HCT116 (cell line): ENCODE measurements at regions not wholly inside any gene's neighbourhood (a gene's known extent, or its start where the extent isn't known, plus 50 kb on each side); places are given as distances from the start of the nearest gene placed in this dataset.

Experiments used
- ATAC-seq: fragments of 200-7000 bp; cut with Tn5 transposase; 2 replicates; pipeline ENCODE4 v1.9.1; 2020; ENCODE audit warnings: mild to moderate bottlenecking, moderate library complexity
- BruUV-seq: library from RNA; stranded (reverse); fragments of 400-500 nt; replicated peaks from 2 replicates; lab custom pipeline; 2021; lab: Mats Ljungman, UMichigan
- CTCF ChIA-PET: fragments of 300-600 bp; sonication (Branson Sonifier 250); formaldehyde crosslinking; loops from one replicate; lab custom pipeline; 2021; ENCODE audit warnings: antibody characterized with exemption; lab: Charles Lee
- POLR2A ChIA-PET: fragments of 300-600, 350-600 bp; sonication (Branson Sonifier 250); formaldehyde crosslinking; loops from one replicate; lab custom pipeline; 2021; ENCODE audit warnings: antibody characterized with exemption; lab: Charles Lee
- RAD21 ChIA-PET, 2 experiments: fragments of 300-600 bp; sonication (Branson Sonifier 250); formaldehyde crosslinking; loops; one replicate each; lab custom pipeline; 2023; ENCODE audit warnings: low total read pairs in 2 of 2; ENCODE audit not compliant: uncharacterized antibody in 2 of 2, unreplicated experiment in 2 of 2, low non-redundant PET in 1 of 2; lab: Charles Lee
- DNase-seq: peaks from one replicate; pipeline ENCODE4 v3.0.0-alpha.2; 2010; ENCODE audit warnings: low read depth, low spot score
- H2AFZ ChIP-seq: fragments of 200-600 bp; shearing (Covaris generic), sonication (generic); 2 replicates; pipeline ENCODE4 v1.6.1; 2017; ENCODE audit warnings: low read depth, mixed run types, mixed read lengths, antibody characterized with exemption, low read length; ENCODE audit not compliant: poor library complexity, severe bottlenecking
- H3K27ac ChIP-seq: 2 replicates; pipeline ENCODE4 v1.5.1; 2012; ENCODE audit warnings: low read depth, low read length
- H3K27me3 ChIP-seq: fragments of 200-600 bp; sonication (generic); 2 replicates; pipeline ENCODE4 v1.6.1; 2016; ENCODE audit warnings: mixed run types, low read length, mixed read lengths; ENCODE audit not compliant: insufficient read depth
- H3K36me3 ChIP-seq, 2 experiments: fragments of 200-500 bp in 1 of 2; fragments of 200-600 bp in 1 of 2; sonication (Bioruptor generic) in 1 of 2; sonication (generic) in 1 of 2; 2 replicates each; pipeline versions ENCODE4 v1.5.1 to v1.6.1; 2014 to 2016; ENCODE audit warnings: low read length in 2 of 2, inconsistent platforms in 1 of 2, mixed read lengths in 1 of 2, mixed run types in 1 of 2; ENCODE audit not compliant: insufficient read depth in 2 of 2, control insufficient read depth in 1 of 2
- H3K4me1 ChIP-seq, 2 experiments: fragments of 200-600 bp in 1 of 2; sonication (generic) in 1 of 2; 2 replicates each; pipeline versions ENCODE4 v1.5.1 to v1.6.1; 2012 to 2017; ENCODE audit warnings: low read length in 2 of 2, inconsistent platforms in 1 of 2, mild to moderate bottlenecking in 1 of 2, mixed read lengths in 1 of 2, mixed run types in 1 of 2, moderate library complexity in 1 of 2; ENCODE audit not compliant: insufficient read depth in 2 of 2, control insufficient read depth in 1 of 2
- H3K4me2 ChIP-seq: fragments of 200-600 bp; sonication (generic); 2 replicates; pipeline ENCODE4 v1.6.1; 2017; ENCODE audit warnings: mixed run types, low read length, mixed read lengths
- H3K4me3 ChIP-seq, 2 experiments: fragments of 200-600 bp in 1 of 2; sonication (generic) in 1 of 2; replicated peaks in 1 of 2; 2 replicates each; pipeline ENCODE4 v1.5.1; 2011 to 2016; ENCODE audit warnings: low read length in 2 of 2, control low read depth in 1 of 2, low read depth in 1 of 2, mild to moderate bottlenecking in 1 of 2, mixed read lengths in 1 of 2, mixed run types in 1 of 2
- H3K79me2 ChIP-seq: fragments of 200-600 bp; sonication (generic); 2 replicates; pipeline ENCODE4 v1.6.1; 2017; ENCODE audit warnings: mild to moderate bottlenecking, mixed run types, low read length, moderate library complexity, mixed read lengths; ENCODE audit not compliant: insufficient read depth
- H3K9ac ChIP-seq: fragments of 200-600 bp; sonication (generic); 2 replicates; pipeline ENCODE4 v1.6.1; 2016; ENCODE audit warnings: low read length, mixed read lengths
- H3K9me2 ChIP-seq: fragments of 200-600 bp; sonication (generic), shearing (Covaris generic); 2 replicates; pipeline ENCODE4 v1.6.1; 2017; ENCODE audit warnings: mixed run types, mild to moderate bottlenecking, moderate library complexity; ENCODE audit not compliant: insufficient read depth
- H3K9me3 ChIP-seq, 2 experiments: fragments of 200-500 bp in 1 of 2; fragments of 200-600 bp in 1 of 2; sonication (Bioruptor generic) in 1 of 2; sonication (generic) in 1 of 2; 2 replicates each; pipeline ENCODE4 v1.6.1; 2014 to 2017; ENCODE audit warnings: low read length in 2 of 2, mixed read lengths in 2 of 2, inconsistent platforms in 1 of 2, low read depth in 1 of 2, mild to moderate bottlenecking in 1 of 2, mixed run types in 1 of 2, moderate library complexity in 1 of 2; ENCODE audit not compliant: control insufficient read depth in 1 of 2, insufficient read depth in 1 of 2
- H4K20me1 ChIP-seq: fragments of 200-600 bp; sonication (generic), shearing (Covaris generic); 2 replicates; pipeline ENCODE4 v1.6.1; 2017; ENCODE audit warnings: mixed run types, mild to moderate bottlenecking, moderate library complexity; ENCODE audit not compliant: insufficient read depth
- CBX3 ChIP-seq: IDR thresholded peaks from 2 replicates; pipeline ENCODE4 v1.6.1; 2012; ENCODE audit warnings: low read depth
- CEBPB ChIP-seq: IDR thresholded peaks from 2 replicates; pipeline ENCODE4 v1.6.1; 2012; ENCODE audit warnings: low read depth
- EGR1 ChIP-seq: IDR thresholded peaks from 2 replicates; pipeline ENCODE4 v1.6.1; 2012; ENCODE audit warnings: low read depth
- ELF1 ChIP-seq: IDR thresholded peaks from 2 replicates; pipeline ENCODE4 v1.6.1; 2012; ENCODE audit warnings: low read depth, borderline replicate concordance
- EZH2phosphoT487 ChIP-seq: fragments of 200-600 bp; IDR thresholded peaks from 2 replicates; pipeline ENCODE4 v1.6.1; 2018; ENCODE audit warnings: antibody characterized with exemption, borderline replicate concordance
- FOSL1 ChIP-seq: IDR thresholded peaks from 2 replicates; pipeline ENCODE4 v1.6.1; 2012; ENCODE audit warnings: low read depth
- JUND ChIP-seq: IDR thresholded peaks from 2 replicates; pipeline ENCODE4 v1.6.1; 2012
- POLR2AphosphoS5 ChIP-seq: IDR thresholded peaks from 2 replicates; pipeline ENCODE4 v1.6.1; 2011; ENCODE audit warnings: mild to moderate bottlenecking, low read depth, low read length, moderate library complexity
- RAD21 ChIP-seq: IDR thresholded peaks from 2 replicates; pipeline ENCODE4 v1.6.1; 2012; ENCODE audit warnings: low read depth, mild to moderate bottlenecking
- SIN3A ChIP-seq: IDR thresholded peaks from 2 replicates; pipeline ENCODE4 v1.6.1; 2012; ENCODE audit warnings: low read depth
- SP1 ChIP-seq: IDR thresholded peaks from 2 replicates; pipeline ENCODE4 v1.6.1; 2012; ENCODE audit warnings: low read depth
- SRF ChIP-seq: IDR thresholded peaks from 2 replicates; pipeline ENCODE4 v1.6.1; 2012; ENCODE audit warnings: low read depth
- TCF7L2 ChIP-seq: IDR thresholded peaks from 2 replicates; pipeline ENCODE4 v1.7.0; 2011; ENCODE audit warnings: borderline replicate concordance, inconsistent platforms; ENCODE audit not compliant: insufficient read depth, insufficient read length; ENCODE audit errors: extremely low read depth
- YY1 ChIP-seq: IDR thresholded peaks from 2 replicates; pipeline ENCODE4 v1.6.1; 2011; ENCODE audit warnings: low read length, low read depth, moderate library complexity, mild to moderate bottlenecking; ENCODE audit not compliant: insufficient replicate concordance; ENCODE audit errors: extremely low read depth
- ZFX ChIP-seq: fragments of 450-650 bp; IDR thresholded peaks from 2 replicates; pipeline ENCODE4 v1.6.1; 2017
- ZNF274 ChIP-seq: fragments of 200-500 bp; sonication (Bioruptor generic); IDR thresholded peaks from 2 replicates; pipeline ENCODE4 v1.6.1; 2014; ENCODE audit warnings: mild to moderate bottlenecking, low read depth, low read length, inconsistent platforms
- intact Hi-C: fragments of 100-400 bp; cut with micrococcal nuclease; formaldehyde crosslinking; loops from 2 replicates; pipeline ENCODE4 v1.10.0; 2022
- TF ChIP-seq, protein P1 (sequence below): IDR thresholded peaks from 2 replicates; pipeline ENCODE4 v1.6.1; 2012
- TF ChIP-seq, protein P2 (sequence below), 3 experiments: fragments of 200-600 bp in 1 of 3; sonication (generic) in 1 of 3; IDR thresholded peaks in 2 of 3; conservative IDR thresholded peaks in 1 of 3; 2 replicates each; pipeline ENCODE4 v1.5.1; 2012 to 2017; ENCODE audit warnings: low read depth in 2 of 3, low read length in 2 of 3, antibody characterized with exemption in 1 of 3, borderline replicate concordance in 1 of 3, control low read depth in 1 of 3, mild to moderate bottlenecking in 1 of 3, mixed read lengths in 1 of 3, mixed run types in 1 of 3, moderate library complexity in 1 of 3; ENCODE audit not compliant: insufficient read depth in 1 of 3
- TF ChIP-seq, protein P3 (sequence below): IDR thresholded peaks from 2 replicates; pipeline ENCODE4 v1.6.1; 2012; ENCODE audit warnings: low read depth
- TF ChIP-seq, protein P4 (sequence below): IDR thresholded peaks from 2 replicates; pipeline ENCODE4 v1.6.1; 2012

DNA sequence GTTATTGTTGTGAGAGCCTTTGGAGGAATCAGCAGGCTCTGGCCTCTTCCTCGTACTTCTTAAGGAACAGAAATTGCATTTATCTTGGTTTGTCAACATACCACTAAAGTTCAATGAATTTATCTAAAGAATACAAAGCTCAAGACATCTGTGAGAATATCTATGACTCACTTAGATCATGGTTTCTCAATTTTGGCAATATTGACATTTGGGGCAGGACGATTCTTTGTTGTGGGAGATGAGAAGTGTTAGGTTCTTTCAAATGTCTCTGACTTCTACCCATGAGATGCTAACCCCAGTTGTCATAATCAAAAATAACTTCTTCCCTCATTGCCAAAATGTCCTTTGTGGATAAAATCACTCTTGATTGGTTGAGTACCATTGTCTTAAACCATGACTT lies 1190.3 kb downstream of the GALC start:
- peaks cover 15 to 25% of the 10 kb centered on the region in 2 experiments; a peak in 2 of 4 replicates for H3K9me3 ChIP-seq
- no peaks in the 10 kb centered on the region for H3K27me3 ChIP-seq
- no TSS peak for BruUV-seq
- TF ChIP-seq POLR2AphosphoS5, result no peak
- no peak for TF ChIP-seq JUND
- no peak for TF ChIP-seq SIN3A
- TF ChIP-seq FOSL1, result no peak
- TF ChIP-seq, protein P1, sequence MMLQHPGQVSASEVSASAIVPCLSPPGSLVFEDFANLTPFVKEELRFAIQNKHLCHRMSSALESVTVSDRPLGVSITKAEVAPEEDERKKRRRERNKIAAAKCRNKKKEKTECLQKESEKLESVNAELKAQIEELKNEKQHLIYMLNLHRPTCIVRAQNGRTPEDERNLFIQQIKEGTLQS, result no peak
- TF ChIP-seq TCF7L2, result no peak
- no peak for TF ChIP-seq ELF1
- TF ChIP-seq EGR1, result no peak
- no peak for TF ChIP-seq SRF
- TF ChIP-seq CBX3, result no peak
- no peak for TF ChIP-seq RAD21
- no peak for TF ChIP-seq ZNF274
- TF ChIP-seq ZFX, result no peak
- TF ChIP-seq, protein P2, sequence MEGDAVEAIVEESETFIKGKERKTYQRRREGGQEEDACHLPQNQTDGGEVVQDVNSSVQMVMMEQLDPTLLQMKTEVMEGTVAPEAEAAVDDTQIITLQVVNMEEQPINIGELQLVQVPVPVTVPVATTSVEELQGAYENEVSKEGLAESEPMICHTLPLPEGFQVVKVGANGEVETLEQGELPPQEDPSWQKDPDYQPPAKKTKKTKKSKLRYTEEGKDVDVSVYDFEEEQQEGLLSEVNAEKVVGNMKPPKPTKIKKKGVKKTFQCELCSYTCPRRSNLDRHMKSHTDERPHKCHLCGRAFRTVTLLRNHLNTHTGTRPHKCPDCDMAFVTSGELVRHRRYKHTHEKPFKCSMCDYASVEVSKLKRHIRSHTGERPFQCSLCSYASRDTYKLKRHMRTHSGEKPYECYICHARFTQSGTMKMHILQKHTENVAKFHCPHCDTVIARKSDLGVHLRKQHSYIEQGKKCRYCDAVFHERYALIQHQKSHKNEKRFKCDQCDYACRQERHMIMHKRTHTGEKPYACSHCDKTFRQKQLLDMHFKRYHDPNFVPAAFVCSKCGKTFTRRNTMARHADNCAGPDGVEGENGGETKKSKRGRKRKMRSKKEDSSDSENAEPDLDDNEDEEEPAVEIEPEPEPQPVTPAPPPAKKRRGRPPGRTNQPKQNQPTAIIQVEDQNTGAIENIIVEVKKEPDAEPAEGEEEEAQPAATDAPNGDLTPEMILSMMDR (IDR thresholded peaks at IDR 0.05 in 2 of 3, conservative IDR thresholded peaks at IDR 0.05 in 1 of 3; ENCODE audit: borderline replicate concordance in 1 of 3, insufficient read depth in 1 of 3, low read depth in 2 of 3, low read length in 2 of 3), result no peak
- TF ChIP-seq, protein P3, sequence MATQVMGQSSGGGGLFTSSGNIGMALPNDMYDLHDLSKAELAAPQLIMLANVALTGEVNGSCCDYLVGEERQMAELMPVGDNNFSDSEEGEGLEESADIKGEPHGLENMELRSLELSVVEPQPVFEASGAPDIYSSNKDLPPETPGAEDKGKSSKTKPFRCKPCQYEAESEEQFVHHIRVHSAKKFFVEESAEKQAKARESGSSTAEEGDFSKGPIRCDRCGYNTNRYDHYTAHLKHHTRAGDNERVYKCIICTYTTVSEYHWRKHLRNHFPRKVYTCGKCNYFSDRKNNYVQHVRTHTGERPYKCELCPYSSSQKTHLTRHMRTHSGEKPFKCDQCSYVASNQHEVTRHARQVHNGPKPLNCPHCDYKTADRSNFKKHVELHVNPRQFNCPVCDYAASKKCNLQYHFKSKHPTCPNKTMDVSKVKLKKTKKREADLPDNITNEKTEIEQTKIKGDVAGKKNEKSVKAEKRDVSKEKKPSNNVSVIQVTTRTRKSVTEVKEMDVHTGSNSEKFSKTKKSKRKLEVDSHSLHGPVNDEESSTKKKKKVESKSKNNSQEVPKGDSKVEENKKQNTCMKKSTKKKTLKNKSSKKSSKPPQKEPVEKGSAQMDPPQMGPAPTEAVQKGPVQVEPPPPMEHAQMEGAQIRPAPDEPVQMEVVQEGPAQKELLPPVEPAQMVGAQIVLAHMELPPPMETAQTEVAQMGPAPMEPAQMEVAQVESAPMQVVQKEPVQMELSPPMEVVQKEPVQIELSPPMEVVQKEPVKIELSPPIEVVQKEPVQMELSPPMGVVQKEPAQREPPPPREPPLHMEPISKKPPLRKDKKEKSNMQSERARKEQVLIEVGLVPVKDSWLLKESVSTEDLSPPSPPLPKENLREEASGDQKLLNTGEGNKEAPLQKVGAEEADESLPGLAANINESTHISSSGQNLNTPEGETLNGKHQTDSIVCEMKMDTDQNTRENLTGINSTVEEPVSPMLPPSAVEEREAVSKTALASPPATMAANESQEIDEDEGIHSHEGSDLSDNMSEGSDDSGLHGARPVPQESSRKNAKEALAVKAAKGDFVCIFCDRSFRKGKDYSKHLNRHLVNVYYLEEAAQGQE, result no peak
- TF ChIP-seq YY1, result no peak
- TF ChIP-seq, protein P4, sequence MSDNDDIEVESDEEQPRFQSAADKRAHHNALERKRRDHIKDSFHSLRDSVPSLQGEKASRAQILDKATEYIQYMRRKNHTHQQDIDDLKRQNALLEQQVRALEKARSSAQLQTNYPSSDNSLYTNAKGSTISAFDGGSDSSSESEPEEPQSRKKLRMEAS, result no peak
- no peak for TF ChIP-seq CEBPB
- TF ChIP-seq SP1, result no peak
- no peak for TF ChIP-seq EZH2phosphoT487
- CTCF ChIA-PET, result no interaction called here
- H4K20me1 ChIP-seq, result no peaks in the 10 kb centered on the region
- intact Hi-C loops, result no loop called here
- no peak overlapping the region for H3K4me2 ChIP-seq
- H3K9me2 ChIP-seq, result no peaks in the 10 kb centered on the region
- no peak overlapping the region for H3K9ac ChIP-seq
- no peak overlapping the region for H2AFZ ChIP-seq
- no peak overlapping the region for H3K27ac ChIP-seq
- no peaks in the 10 kb centered on the region for H3K79me2 ChIP-seq
- no peaks in the 10 kb centered on the region for H3K36me3 ChIP-seq
- H3K4me1 ChIP-seq, result no peaks in the 10 kb centered on the region
- RAD21 ChIA-PET, result no interaction called here
- DNase-seq, result no peak
- POLR2A ChIA-PET, result no interaction called here
- no peak overlapping the region for H3K4me3 ChIP-seq
- no peak for ATAC-seq
